Caco-2 (cell line): ENCODE measurements at regions not wholly inside any gene's neighbourhood (a gene's known extent, or its start where the extent isn't known, plus 50 kb on each side); places are given as distances from the start of the nearest gene placed in this dataset.

Experiments
- BruUV-seq: library from RNA; stranded (reverse); fragments of 400-500 nt; replicated peaks from 2 replicates; lab custom pipeline; 2021; lab: Mats Ljungman, UMichigan
- CTCF ChIA-PET: fragments of 300-600 bp; sonication (Branson Sonifier 250); formaldehyde crosslinking; loops from one replicate; lab custom pipeline; 2022; ENCODE audit warnings: antibody characterized with exemption; lab: Charles Lee
- POLR2A ChIA-PET: fragments of 300-600 bp; sonication (Branson Sonifier 250); formaldehyde crosslinking; loops from one replicate; lab custom pipeline; 2022; ENCODE audit warnings: antibody characterized with exemption; lab: Charles Lee
- DNase-seq, 2 experiments: peaks; one replicate each; pipeline versions ENCODE4 v3.0.0 to v3.0.0-alpha.2; 2020 to 2022
- H3K27me3 ChIP-seq: replicated peaks from 2 replicates; pipeline ENCODE4 v1.6.0; 2011; ENCODE audit warnings: low read length; ENCODE audit not compliant: control insufficient read depth, insufficient read depth
- H3K36me3 ChIP-seq: 2 replicates; pipeline ENCODE4 v1.5.1; 2011; ENCODE audit warnings: low read length; ENCODE audit not compliant: control insufficient read depth, insufficient read depth
- H3K4me1 ChIP-seq: fragments of 250-450 bp; sonication (Bioruptor Pico); 2 replicates; pipeline ENCODE4 v1.5.1; 2020; ENCODE audit warnings: mild to moderate bottlenecking
- H3K4me3 ChIP-seq: 2 replicates; pipeline ENCODE4 v1.5.1; 2011; ENCODE audit warnings: low read depth, mild to moderate bottlenecking, control low read depth, low read length
- H3K9me3 ChIP-seq: fragments of 250-450 bp; sonication (Bioruptor Pico); 2 replicates; pipeline ENCODE4 v1.5.1; 2020; ENCODE audit warnings: mild to moderate bottlenecking, moderate library complexity
- H3K27ac Mint-ChIP-seq: one replicate; pipeline ENCODE4 v1.8.0; 2022; ENCODE audit warnings: mixed read lengths; ENCODE audit not compliant: unreplicated experiment
- H3K27me3 Mint-ChIP-seq: one replicate; pipeline ENCODE4 v1.8.0; 2022; ENCODE audit warnings: mixed read lengths; ENCODE audit not compliant: insufficient read depth, unreplicated experiment
- H3K36me3 Mint-ChIP-seq: one replicate; pipeline ENCODE4 v1.8.0; 2022; ENCODE audit warnings: mild to moderate bottlenecking, mixed read lengths; ENCODE audit not compliant: insufficient read depth, unreplicated experiment
- H3K4me1 Mint-ChIP-seq: one replicate; pipeline ENCODE4 v1.8.0; 2022; ENCODE audit warnings: low read depth, mixed read lengths; ENCODE audit not compliant: unreplicated experiment
- H3K4me3 Mint-ChIP-seq: one replicate; pipeline ENCODE4 v1.8.0; 2022; ENCODE audit warnings: mild to moderate bottlenecking, moderate library complexity, mixed read lengths; ENCODE audit not compliant: unreplicated experiment
- H3K9me3 Mint-ChIP-seq: one replicate; pipeline ENCODE4 v1.8.0; 2022; ENCODE audit warnings: mixed read lengths; ENCODE audit not compliant: unreplicated experiment
- CTCF ChIP-seq, 2 experiments: fragments of 200-600 bp in 1 of 2; IDR thresholded peaks; 1 replicate in 1 of 2; 2 replicates in 1 of 2; pipeline versions ENCODE4 v1.5.1 to v1.8.0; 2011 to 2022; ENCODE audit warnings: antibody characterized with exemption in 1 of 2, control low read depth in 1 of 2, inconsistent platforms in 1 of 2, low read depth in 1 of 2, low read length in 1 of 2, mild to moderate bottlenecking in 1 of 2, moderate library complexity in 1 of 2; ENCODE audit not compliant: insufficient read depth in 1 of 2, severe bottlenecking in 1 of 2, unreplicated experiment in 1 of 2
- intact Hi-C: fragments of 100-400 bp; cut with micrococcal nuclease; formaldehyde crosslinking; loops from one replicate; pipeline ENCODE4 v1.10.0; 2022; ENCODE audit not compliant: unreplicated experiment

- Histone ChIP-seq H3K27me3 (peaks cover 2% of the 10 kb centered on the region), H3K4me3 (no peak overlapping the region), H3K9me3 (no peaks in the 10 kb centered on the region), H3K4me1 (no peaks in the 10 kb centered on the region), H3K36me3 (no peaks in the 10 kb centered on the region)
- H3K27ac Mint-ChIP-seq, result no peak overlapping the region
- no peaks in the 10 kb centered on the region for H3K4me1 Mint-ChIP-seq
- ChIA-PET CTCF (interaction anchor here (0.7 kb wide), 1 partner anchor 116 kb away, joined by 4 read pairs; no protein-coding TSS in a partner anchor), POLR2A (no interaction called here)
- TF ChIP-seq CTCF (IDR thresholded peaks at IDR 0.05; ENCODE audit: insufficient read depth in 1 of 2, low read depth in 1 of 2, low read length in 1 of 2, severe bottlenecking in 1 of 2, unreplicated experiment in 1 of 2), result no peak
- no peak overlapping the region for H3K4me3 Mint-ChIP-seq
- intact Hi-C loops, result no loop called here
- no TSS peak for BruUV-seq
- H3K36me3 Mint-ChIP-seq, result no peaks in the 10 kb centered on the region
- H3K27me3 Mint-ChIP-seq, result peaks cover 27% of the 10 kb centered on the region
- H3K9me3 Mint-ChIP-seq, result no peaks in the 10 kb centered on the region
- no peak for DNase-seq
Observed at GRCh38 chr19:30686176-30686820, 314.1 kb downstream of the ZNF536 start.

GRCh38 chr19:30685426-30686000 is 313.3 kb downstream of the ZNF536 start:
- intact Hi-C loops, result no loop called here
- no peak for DNase-seq
- BruUV-seq, result no TSS peak
- H3K4me1 ChIP-seq, result no peaks in the 10 kb centered on the region
- ChIA-PET CTCF (no interaction called here), POLR2A (no interaction called here)
- Mint-ChIP-seq H3K9me3 (no peaks in the 10 kb centered on the region), H3K36me3 (no peaks in the 10 kb centered on the region), H3K27me3 (peaks cover 26% of the 10 kb centered on the region), H3K27ac (no peak overlapping the region), H3K4me1 (no peaks in the 10 kb centered on the region), H3K4me3 (no peak overlapping the region)
- TF ChIP-seq CTCF (IDR thresholded peaks at IDR 0.05; ENCODE audit: insufficient read depth in 1 of 2, low read depth in 1 of 2, low read length in 1 of 2, severe bottlenecking in 1 of 2, unreplicated experiment in 1 of 2), result no peak
- no peaks in the 10 kb centered on the region for H3K36me3 ChIP-seq
- H3K4me3 ChIP-seq, result no peak overlapping the region
- peaks cover 2% of the 10 kb centered on the region for H3K27me3 ChIP-seq
- no peaks in the 10 kb centered on the region for H3K9me3 ChIP-seq

GRCh38 chr19:30684613-30685012 is 312.4 kb downstream of the ZNF536 start:
- Mint-ChIP-seq H3K9me3 (no peaks in the 10 kb centered on the region), H3K4me1 (no peaks in the 10 kb centered on the region), H3K36me3 (no peaks in the 10 kb centered on the region), H3K4me3 (no peak overlapping the region), H3K27ac (no peak overlapping the region), H3K27me3 (peaks cover 24% of the 10 kb centered on the region)
- DNase-seq, result no peak
- Histone ChIP-seq H3K4me1 (no peaks in the 10 kb centered on the region), H3K36me3 (no peaks in the 10 kb centered on the region), H3K27me3 (peaks cover 2% of the 10 kb centered on the region), H3K9me3 (no peaks in the 10 kb centered on the region), H3K4me3 (no peak overlapping the region)
- ChIA-PET POLR2A (no interaction called here), CTCF (no interaction called here)
- intact Hi-C loops, result no loop called here
- BruUV-seq, result no TSS peak
- TF ChIP-seq CTCF (IDR thresholded peaks at IDR 0.05; ENCODE audit: insufficient read depth in 1 of 2, low read depth in 1 of 2, low read length in 1 of 2, severe bottlenecking in 1 of 2, unreplicated experiment in 1 of 2), result no peak
